Stomach (tissue), 8 donors: ENCODE measurements at regions not wholly inside any gene's neighbourhood (a gene's known extent, or its start where the extent isn't known, plus 50 kb on each side); places are given as distances from the start of the nearest gene placed in this dataset.

Experiments
- DNase-seq, 2 donors: peaks; one replicate each; pipeline versions ENCODE4 v3.0.0 to v3.0.0-alpha.2; 2013 to 2019
- H3K27ac ChIP-seq, 5 donors: fragments of 200-600 bp in 4 of 5; sonication (generic) in 4 of 5; one replicate each; pipeline ENCODE4 v1.5.1; 2013 to 2019; ENCODE audit warnings: mild to moderate bottlenecking in 1 of 5, moderate library complexity in 1 of 5
- H3K27me3 ChIP-seq, 3 donors: fragments of 200-600 bp; sonication (generic); one replicate each; pipeline ENCODE4 v1.5.1; 2017 to 2019; ENCODE audit warnings: mixed run types in 1 of 3
- H3K36me3 ChIP-seq, 4 donors: fragments of 200-600 bp; sonication (generic); 1 replicate in 3 of 4; 2 replicates in 1 of 4; pipeline ENCODE4 v1.5.1; 2016 to 2019
- H3K4me1 ChIP-seq, 4 donors: fragments of 200-600 bp; sonication (generic); one replicate each; pipeline ENCODE4 v1.5.1; 2016 to 2019
- H3K4me3 ChIP-seq, 4 donors: fragments of 200-600 bp; sonication (generic) in 3 of 4; one replicate each; pipeline ENCODE4 v1.5.1; 2016 to 2019; ENCODE audit warnings: mild to moderate bottlenecking in 1 of 4
- H3K9me3 ChIP-seq, 4 donors: fragments of 200-600 bp; sonication (generic); one replicate each; pipeline ENCODE4 v1.5.1; 2016 to 2019
- CTCF ChIP-seq, 7 experiments: fragments of 450-650 bp in 4 of 7; fragments of 200-600 bp in 3 of 7; sonication (generic) in 3 of 7; IDR thresholded peaks; one replicate each; pipeline ENCODE4 v1.5.1; 2016 to 2019; ENCODE audit warnings: antibody characterized with exemption in 7 of 7, control low read depth in 2 of 7, mild to moderate bottlenecking in 1 of 7
- EP300 ChIP-seq: sonication (generic); formaldehyde crosslinking; IDR thresholded peaks from one replicate; pipeline ENCODE4 v1.6.1; 2017; ENCODE audit warnings: antibody characterized with exemption
- POLR2A ChIP-seq, 4 donors: fragments of 450-650 bp; IDR thresholded peaks; one replicate each; pipeline ENCODE4 v1.6.1; 2016; ENCODE audit warnings: antibody characterized with exemption in 4 of 4, control low read depth in 2 of 4, mild to moderate bottlenecking in 1 of 4, moderate library complexity in 1 of 4
- POLR2AphosphoS5 ChIP-seq, 3 donors: sonication (generic); formaldehyde crosslinking; IDR thresholded peaks; one replicate each; pipeline ENCODE4 v1.6.1; 2016; ENCODE audit warnings: antibody characterized with exemption in 3 of 3
- WGBS, 5 donors: extraction: QIAGEN DNeasy Blood & Tissue Kit in 3 of 5; methylation state at CpG; one replicate each; pipeline versions ENCODE4 v1.1.5 to v1.1.7; 2013 to 2018; 5-methylcytosine and 5-hydroxymethylcytosine counted together
- intact Hi-C: fragments of 100-400 bp; cut with DNase I; formaldehyde crosslinking; loops from one replicate; pipeline ENCODE4 v1.15.1; 2023; ENCODE audit warnings: low total_unique reads
- donor health status: healthy with polysubstance abuse.
- donor health status: Bipolar disorder and iron deficiency.
- donor health status: healthy.

- intact Hi-C loops = no loop called here
- no peak overlapping the region for H3K27ac ChIP-seq
- WGBS, 5 donors = 17 to 29% (median 24%) methylated on average over 8 of the region's 8 CpGs
- H3K9me3 ChIP-seq = no peaks in the 10 kb centered on the region
- peaks cover 0 to 7% (median 1%) of the 10 kb centered on the region in 3 donors for H3K27me3 ChIP-seq
- no peak for TF ChIP-seq EP300
- TF ChIP-seq CTCF (IDR thresholded peaks at IDR 0.05) = no peak
- no peak for TF ChIP-seq POLR2AphosphoS5 (IDR thresholded peaks at IDR 0.05)
- TF ChIP-seq POLR2A (IDR thresholded peaks at IDR 0.05) = no peak
- no peak overlapping the region for H3K4me3 ChIP-seq
- H3K36me3 ChIP-seq = no peaks in the 10 kb centered on the region
- H3K4me1 ChIP-seq = no peaks in the 10 kb centered on the region
- no peak for DNase-seq
Measured at GRCh38 chr1:17881761-17882160, 126.6 kb downstream of the ACTL8 start.

GRCh38 chr1:17883136-17883535 lies 128.0 kb downstream of the ACTL8 start:
- TF ChIP-seq CTCF (IDR thresholded peaks at IDR 0.05) = no peak
- no peak for TF ChIP-seq EP300
- no peak for TF ChIP-seq POLR2A (IDR thresholded peaks at IDR 0.05)
- no peak for TF ChIP-seq POLR2AphosphoS5 (IDR thresholded peaks at IDR 0.05)
- H3K9me3 ChIP-seq = no peaks in the 10 kb centered on the region
- no peak overlapping the region for H3K4me3 ChIP-seq
- DNase-seq = no peak
- peaks cover 0 to 20% (median 14%) of the 10 kb centered on the region in 3 donors for H3K27me3 ChIP-seq
- intact Hi-C loops = no loop called here
- WGBS, 5 donors = 80 to 95% (median 90%) methylated on average over 5 of the region's 5 CpGs
- H3K4me1 ChIP-seq = peaks cover 0 to 7% (median 7%) of the 10 kb centered on the region in 4 donors
- H3K36me3 ChIP-seq = no peaks in the 10 kb centered on the region
- no peak overlapping the region for H3K27ac ChIP-seq

GRCh38 chr1:17883662-17884395 lies 128.7 kb downstream of the ACTL8 start:
- H3K4me3 ChIP-seq = no peak overlapping the region
- no peak for TF ChIP-seq POLR2AphosphoS5 (IDR thresholded peaks at IDR 0.05)
- no peak for TF ChIP-seq POLR2A (IDR thresholded peaks at IDR 0.05)
- TF ChIP-seq EP300 = no peak
- no peak for TF ChIP-seq CTCF (IDR thresholded peaks at IDR 0.05)
- intact Hi-C loops = no loop called here
- WGBS, 5 donors = 86 to 94% (median 91%) methylated on average over 12 of the region's 12 CpGs
- no peak for DNase-seq
- no peaks in the 10 kb centered on the region for H3K9me3 ChIP-seq
- H3K4me1 ChIP-seq = peaks cover 0 to 9% (median 7%) of the 10 kb centered on the region in 4 donors
- no peak overlapping the region for H3K27ac ChIP-seq
- H3K36me3 ChIP-seq = no peaks in the 10 kb centered on the region
- H3K27me3 ChIP-seq = peaks cover 0 to 26% (median 15%) of the 10 kb centered on the region in 3 donors

GRCh38 chr1:17885663-17886320 lies 130.7 kb downstream of the ACTL8 start:
- intact Hi-C loops = no loop called here

More at GRCh38 chr1:17885663-17886320, 130.7 kb downstream of the ACTL8 start:
- H3K27me3 ChIP-seq = peaks cover 0 to 38% (median 18%) of the 10 kb centered on the region in 3 donors
- no peak overlapping the region for H3K4me3 ChIP-seq
- TF ChIP-seq EP300 (no peak), POLR2AphosphoS5 (IDR thresholded peaks at IDR 0.05) (no peak), CTCF (IDR thresholded peaks at IDR 0.05) (no peak), POLR2A (IDR thresholded peaks at IDR 0.05) (no peak)
- H3K27ac ChIP-seq = no peak overlapping the region
- no peaks in the 10 kb centered on the region for H3K9me3 ChIP-seq
- no peaks in the 10 kb centered on the region for H3K36me3 ChIP-seq
- DNase-seq = no peak
- 71 to 83% (median 77%) methylated on average over 10 of the region's 10 CpGs for WGBS, 5 donors
- H3K4me1 ChIP-seq = peaks cover 0 to 12% (median 9%) of the 10 kb centered on the region in 4 donors
